GM23338 (cell line): ENCODE measurements at regions not wholly inside any gene's neighbourhood (a gene's known extent, or its start where the extent isn't known, plus 50 kb on each side); places are given as distances from the start of the nearest gene placed in this dataset.

ENCODE experiments used
- ATAC-seq: fragments of 200-7000 bp; cut with Tn5 transposase; 3 replicates; pipeline ENCODE4 v1.9.1; 2020
- DNase-seq: peaks from one replicate; pipeline ENCODE4 v3.0.0-alpha.2; 2015; ENCODE audit warnings: low spot score
- H2AFZ ChIP-seq: fragments of 200-600 bp; sonication (generic); 2 replicates; pipeline ENCODE4 v1.8.0; 2016; ENCODE audit warnings: antibody characterized with exemption, mild to moderate bottlenecking, moderate library complexity
- H3F3A ChIP-seq: fragments of 200-600 bp; sonication (generic); replicated peaks from 2 replicates; pipeline ENCODE4 v1.8.0; 2017; ENCODE audit warnings: antibody characterized with exemption, mixed run types, low read depth
- H3K27ac ChIP-seq: fragments of 200-600 bp; sonication (generic); 2 replicates; pipeline ENCODE4 v1.6.1; 2016; ENCODE audit warnings: low read depth
- H3K27me3 ChIP-seq: fragments of 200-600 bp; sonication (generic); 2 replicates; pipeline ENCODE4 v1.8.0; 2016; ENCODE audit warnings: mild to moderate bottlenecking, mixed run types, moderate library complexity; ENCODE audit not compliant: insufficient read depth
- H3K36me3 ChIP-seq: fragments of 200-600 bp; sonication (generic); 2 replicates; pipeline ENCODE4 v1.8.0; 2016; ENCODE audit warnings: mild to moderate bottlenecking; ENCODE audit not compliant: insufficient read depth
- H3K4me1 ChIP-seq: fragments of 200-600 bp; sonication (generic); 2 replicates; pipeline ENCODE4 v1.8.0; 2016; ENCODE audit warnings: mild to moderate bottlenecking, moderate library complexity; ENCODE audit not compliant: insufficient read depth
- H3K4me2 ChIP-seq: fragments of 200-600 bp; sonication (generic); 2 replicates; pipeline ENCODE4 v1.7.1; 2017; ENCODE audit warnings: mixed run types
- H3K4me3 ChIP-seq: fragments of 200-600 bp; sonication (generic); 2 replicates; pipeline ENCODE4 v1.6.1; 2016; ENCODE audit warnings: mixed run types
- H3K79me2 ChIP-seq: fragments of 200-600 bp; sonication (generic); replicated peaks from 2 replicates; pipeline ENCODE4 v1.8.0; 2017; ENCODE audit warnings: mild to moderate bottlenecking; ENCODE audit not compliant: insufficient read depth
- H3K9me2 ChIP-seq: fragments of 200-600 bp; sonication (generic); 2 replicates; pipeline ENCODE4 v1.8.0; 2017; ENCODE audit not compliant: insufficient read depth
- H4K20me1 ChIP-seq: fragments of 200-600 bp; sonication (generic); replicated peaks from 2 replicates; pipeline ENCODE4 v1.8.0; 2017; ENCODE audit warnings: mild to moderate bottlenecking; ENCODE audit not compliant: insufficient read depth
- H3K27ac Mint-ChIP-seq: 2 replicates; pipeline ENCODE4 v1.8.0; 2020; ENCODE audit warnings: inconsistent platforms, mild to moderate bottlenecking, moderate library complexity, mixed read lengths
- H3K27me3 Mint-ChIP-seq: 3 replicates; pipeline ENCODE4 v1.8.0; 2022; ENCODE audit warnings: low read depth, mild to moderate bottlenecking, moderate library complexity, mixed read lengths, inconsistent platforms; ENCODE audit not compliant: insufficient read depth, poor library complexity
- H3K36me3 Mint-ChIP-seq: 3 replicates; pipeline ENCODE4 v1.8.0; 2021; ENCODE audit warnings: low read depth, mild to moderate bottlenecking, inconsistent platforms, moderate library complexity, mixed read lengths
- H3K4me1 Mint-ChIP-seq: 3 replicates; pipeline ENCODE4 v1.8.0; 2020; ENCODE audit warnings: mild to moderate bottlenecking, inconsistent platforms, mixed read lengths
- H3K4me3 Mint-ChIP-seq: 3 replicates; pipeline ENCODE4 v1.8.0; 2021; ENCODE audit warnings: moderate library complexity, mild to moderate bottlenecking, inconsistent platforms, mixed read lengths
- H3K9me3 Mint-ChIP-seq: 3 replicates; pipeline ENCODE4 v1.8.0; 2020; ENCODE audit warnings: moderate library complexity, mild to moderate bottlenecking, inconsistent platforms, mixed read lengths
- CREB1 ChIP-seq: fragments of 250-450 bp; sonication (Bioruptor Pico); IDR thresholded peaks from 2 replicates; pipeline ENCODE4 v1.5.0; 2020; ENCODE audit warnings: low read depth, mild to moderate bottlenecking, moderate library complexity
- CTCF ChIP-seq, 2 experiments: fragments of 200-600 bp in 1 of 2; sonication (generic) in 1 of 2; conservative IDR thresholded peaks; 2 replicates each; pipeline versions ENCODE4 v1.5.1 to v1.6.1; 2016 to 2017; ENCODE audit warnings: antibody characterized with exemption in 2 of 2, low read depth in 2 of 2, mild to moderate bottlenecking in 2 of 2, moderate library complexity in 1 of 2
- ETS1 ChIP-seq: IDR thresholded peaks from 2 replicates; pipeline ENCODE4 v1.6.1; 2016; ENCODE audit warnings: antibody characterized with exemption
- EZH2 ChIP-seq: fragments of 200-600 bp; sonication (generic); IDR thresholded peaks from one replicate; pipeline ENCODE4 v1.8.0; 2017; ENCODE audit warnings: antibody characterized with exemption, mild to moderate bottlenecking, low read depth; ENCODE audit not compliant: unreplicated experiment
- EZH2phosphoT487 ChIP-seq: fragments of 200-600 bp; sonication (generic); IDR thresholded peaks from one replicate; pipeline ENCODE4 v1.8.1; 2018; ENCODE audit warnings: antibody characterized with exemption; ENCODE audit not compliant: unreplicated experiment
- JUNB ChIP-seq: IDR thresholded peaks from one replicate; pipeline ENCODE4 v1.6.1; 2016; ENCODE audit warnings: antibody characterized with exemption; ENCODE audit not compliant: unreplicated experiment
- NANOG ChIP-seq: IDR thresholded peaks from 2 replicates; pipeline ENCODE4 v1.6.1; 2016; ENCODE audit warnings: antibody characterized with exemption, borderline replicate concordance
- POLR2AphosphoS5 ChIP-seq: IDR thresholded peaks from 2 replicates; pipeline ENCODE4 v1.6.1; 2016; ENCODE audit warnings: antibody characterized with exemption, low read depth
- REST ChIP-seq: IDR thresholded peaks from one replicate; pipeline ENCODE4 v1.6.1; 2018; ENCODE audit warnings: antibody characterized with exemption; ENCODE audit not compliant: unreplicated experiment
- STAT1 ChIP-seq: IDR thresholded peaks from one replicate; pipeline ENCODE4 v1.6.1; 2016; ENCODE audit warnings: antibody characterized with exemption; ENCODE audit not compliant: unreplicated experiment
- ZNF114 ChIP-seq: fragments of 250-450 bp; sonication (Bioruptor Pico); IDR thresholded peaks from 2 replicates; pipeline ENCODE4 v1.5.0; 2020; ENCODE audit warnings: mild to moderate bottlenecking, moderate library complexity
- ZNF331 ChIP-seq: fragments of 250-450 bp; sonication (Bioruptor Pico); IDR thresholded peaks from 2 replicates; pipeline ENCODE4 v1.5.0; 2020; ENCODE audit warnings: low read depth, mild to moderate bottlenecking, moderate library complexity
- ZNF462 ChIP-seq: fragments of 250-450 bp; sonication (Bioruptor Pico); IDR thresholded peaks from 2 replicates; pipeline ENCODE4 v1.5.0; 2020; ENCODE audit warnings: mild to moderate bottlenecking, moderate library complexity

GRCh38 chrX:124981420-124981819 lies 338.3 kb upstream of the TEX13C start (continued):
- TF ChIP-seq ZNF331 (CRISPR knock-in tag) (no peak), CREB1 (CRISPR knock-in tag) (no peak), NANOG (no peak)

- H3K36me3 ChIP-seq, result no peaks in the 10 kb centered on the region
- no peak for DNase-seq
- H3K27me3 Mint-ChIP-seq, result no peaks in the 10 kb centered on the region
- H3K79me2 ChIP-seq, result no peaks in the 10 kb centered on the region
- H3K36me3 Mint-ChIP-seq, result no peaks in the 10 kb centered on the region
- TF ChIP-seq ETS1 (no peak), ZNF331 (CRISPR knock-in tag) (no peak), NANOG (no peak), ZNF114 (CRISPR knock-in tag) (no peak), CREB1 (CRISPR knock-in tag) (no peak), REST (no peak), ZNF462 (CRISPR knock-in tag) (no peak), POLR2AphosphoS5 (no peak), EZH2phosphoT487 (no peak), CTCF (conservative IDR thresholded peaks at IDR 0.05; ENCODE audit: low read depth in 2 of 2) (no peak), EZH2 (no peak), JUNB (no peak), STAT1 (no peak)
- H3K4me3 Mint-ChIP-seq, result no peak overlapping the region
- H3F3A ChIP-seq, result no peaks in the 10 kb centered on the region
- H4K20me1 ChIP-seq, result no peaks in the 10 kb centered on the region
- no peak overlapping the region for H3K4me3 ChIP-seq
- no peak overlapping the region for H3K27ac ChIP-seq
- no peak overlapping the region for H3K4me2 ChIP-seq
- no peaks in the 10 kb centered on the region for H3K4me1 Mint-ChIP-seq
- H3K27me3 ChIP-seq, result no peaks in the 10 kb centered on the region
- H3K9me2 ChIP-seq, result no peaks in the 10 kb centered on the region
- ATAC-seq, result no peak
- H3K4me1 ChIP-seq, result no peaks in the 10 kb centered on the region
- H3K9me3 Mint-ChIP-seq, result no peaks in the 10 kb centered on the region
- no peak overlapping the region for H2AFZ ChIP-seq
- H3K27ac Mint-ChIP-seq, result no peak overlapping the region
Measured at GRCh38 chrX:124984140-124984813, 335.4 kb upstream of the TEX13C start.
